Suppressor macrophage treated with lipopolysaccharide for 4 hours (primary cell): ENCODE measurements at regions not wholly inside any gene's neighbourhood (a gene's known extent, or its start where the extent isn't known, plus 50 kb on each side); places are given as distances from the start of the nearest gene placed in this dataset.
A peak's percentile ranks its signal among the peaks of the same experiment; 100 is the strongest.

ENCODE experiments used
- DNase-seq: peaks from one replicate; pipeline ENCODE4 v3.0.0-alpha.2; 2020

DNA sequence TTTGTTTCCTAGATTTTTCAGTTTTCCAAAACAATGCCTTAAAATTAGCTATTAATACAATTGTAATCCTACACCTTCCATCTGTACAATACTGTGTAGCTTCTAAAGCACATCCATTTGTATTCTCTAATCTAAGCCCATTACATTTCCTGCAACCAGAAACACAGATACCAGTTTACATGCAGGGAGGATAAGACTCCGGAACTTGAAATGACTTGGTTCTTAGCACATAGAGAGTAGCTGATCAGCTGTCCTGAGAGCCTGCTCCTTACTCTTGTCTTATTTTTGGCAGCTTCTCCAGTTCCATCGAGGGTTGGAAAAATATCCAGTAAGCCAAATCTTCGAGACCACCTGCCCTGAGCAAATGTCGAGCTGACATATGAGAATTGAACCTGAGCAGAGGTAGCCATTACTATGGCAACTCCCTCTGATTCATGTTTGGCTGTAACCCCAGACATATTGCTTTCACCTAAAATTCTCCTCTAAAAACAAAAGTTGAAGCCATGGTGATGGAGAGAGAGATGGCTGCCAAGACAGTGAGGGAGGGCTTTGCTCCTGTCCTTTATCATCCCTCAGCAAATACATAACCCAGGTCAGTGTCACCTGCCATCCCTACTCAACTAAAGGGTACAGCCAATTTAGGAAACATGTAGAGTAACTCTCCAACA, 542.8 kb downstream of the IRS1 start:
- DNase-seq = no peak

DNA sequence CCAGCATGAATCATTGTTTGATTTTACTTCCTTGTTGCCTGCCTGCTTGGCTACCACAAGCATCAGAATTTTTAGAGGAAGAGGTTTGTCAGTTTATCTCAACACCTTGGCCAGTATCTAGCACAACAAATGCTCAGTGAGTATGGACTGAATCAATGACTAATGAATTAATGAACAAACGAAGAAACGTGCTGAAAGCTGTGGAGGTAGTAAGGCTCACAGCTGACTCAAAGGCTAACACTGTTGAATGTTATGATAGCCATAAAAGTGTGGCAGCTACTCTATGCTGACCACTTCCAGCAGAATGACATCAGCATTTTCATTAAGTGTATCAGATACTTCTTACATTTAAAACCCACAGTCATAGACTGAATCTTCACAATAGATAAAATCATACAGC, 543.4 kb downstream of the IRS1 start:
- no peak for DNase-seq

GRCh38 chr2:226251661-226252060, 548.0 kb downstream of the IRS1 start:
- DNase-seq = no peak

- no peak for DNase-seq
These were observed 552.0 kb downstream of the IRS1 start for GRCh38 chr2:226247289-226248275.

DNA sequence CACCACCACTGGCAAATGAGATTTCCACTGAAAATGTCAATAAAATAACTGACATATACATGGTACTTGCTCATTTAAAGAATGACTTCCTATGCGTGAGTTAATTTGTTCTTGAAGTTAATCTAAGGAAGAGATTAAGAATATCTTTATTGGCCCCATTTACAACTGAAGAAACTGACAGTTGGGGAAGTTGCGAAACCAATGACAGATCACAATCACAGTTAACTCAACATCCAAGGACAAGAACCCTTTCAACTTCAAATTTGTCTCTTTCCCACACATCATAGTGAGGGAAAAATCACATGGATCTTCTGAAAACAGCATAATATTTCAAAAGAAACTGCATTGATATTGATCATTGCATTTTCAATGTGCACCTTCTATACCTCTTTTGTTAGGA, 565.4 kb downstream of the IRS1 start:
- no peak for DNase-seq

- no peak for DNase-seq
These were observed 566.2 kb downstream of the IRS1 start for GRCh38 chr2:226233388-226233787.

- no peak for DNase-seq
These were observed 571.5 kb downstream of the IRS1 start for GRCh38 chr2:226228080-226228479.

GRCh38 chr2:226227341-226227740, 572.3 kb downstream of the IRS1 start:
- DNase-seq = no peak

DNA sequence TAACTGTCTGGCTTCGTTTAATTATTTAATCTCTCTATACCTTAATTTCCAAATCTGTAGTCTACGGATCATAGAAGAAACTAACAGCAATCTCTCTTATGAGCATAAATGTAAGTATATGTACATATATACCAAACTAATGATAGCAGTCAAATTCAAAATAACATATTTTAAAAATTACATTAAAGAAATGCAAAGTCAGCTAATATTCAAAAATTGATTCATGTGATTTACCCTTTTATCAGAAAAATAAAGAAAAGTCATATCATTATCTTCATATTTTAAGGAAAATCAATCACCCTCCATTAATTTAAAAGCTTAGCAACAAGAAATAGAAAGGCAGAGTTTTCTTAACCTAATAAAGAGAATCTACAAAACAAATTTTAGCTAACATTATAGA, 575.9 kb downstream of the IRS1 start:
- DNase-seq = no peak

GRCh38 chr2:226220511-226220910, 579.1 kb downstream of the IRS1 start:
- no peak for DNase-seq

DNA sequence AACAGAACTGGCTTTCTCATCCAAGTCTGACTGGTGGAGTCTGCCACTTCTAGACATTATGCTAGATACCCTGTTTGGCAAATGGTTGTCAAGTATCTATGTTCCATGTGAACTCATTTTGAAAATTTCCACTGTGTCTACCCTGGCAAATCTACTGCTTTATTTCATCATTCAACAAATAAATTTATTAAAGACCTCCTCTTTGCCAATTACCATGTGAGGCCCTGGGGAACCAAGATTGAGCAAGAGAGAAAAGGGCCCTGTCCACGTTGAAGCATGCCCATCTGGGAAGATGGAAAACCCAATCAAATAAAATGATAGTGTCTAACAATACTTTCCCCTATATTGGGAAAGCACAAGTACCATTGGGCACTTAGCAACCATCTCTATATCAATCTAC, 582.4 kb downstream of the IRS1 start:
- no peak for DNase-seq

GRCh38 chr2:226216575-226216974, 583.0 kb downstream of the IRS1 start:
- DNase-seq = no peak

GRCh38 chr2:226215902-226216503, 583.6 kb downstream of the IRS1 start:
- peak; percentile 49 for DNase-seq

DNA sequence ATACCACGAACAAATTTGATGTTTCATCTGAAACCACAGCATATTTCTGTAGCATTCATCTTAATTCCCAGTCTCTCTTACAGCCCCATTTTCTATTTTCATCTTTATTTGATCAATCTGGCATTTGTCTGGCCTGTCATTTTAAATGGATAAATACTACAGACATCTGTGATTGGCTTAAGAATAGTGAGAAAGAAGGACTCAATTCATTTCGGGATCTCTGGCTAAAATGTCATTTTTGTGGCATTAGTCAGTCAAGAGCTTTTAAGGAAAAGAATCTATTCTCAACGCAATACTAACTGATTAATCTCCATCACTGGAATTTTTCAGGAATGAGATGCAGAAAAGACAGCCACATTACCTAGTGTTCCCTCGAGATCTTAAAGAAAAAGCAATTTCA, 585.9 kb downstream of the IRS1 start:
- no peak for DNase-seq

DNA sequence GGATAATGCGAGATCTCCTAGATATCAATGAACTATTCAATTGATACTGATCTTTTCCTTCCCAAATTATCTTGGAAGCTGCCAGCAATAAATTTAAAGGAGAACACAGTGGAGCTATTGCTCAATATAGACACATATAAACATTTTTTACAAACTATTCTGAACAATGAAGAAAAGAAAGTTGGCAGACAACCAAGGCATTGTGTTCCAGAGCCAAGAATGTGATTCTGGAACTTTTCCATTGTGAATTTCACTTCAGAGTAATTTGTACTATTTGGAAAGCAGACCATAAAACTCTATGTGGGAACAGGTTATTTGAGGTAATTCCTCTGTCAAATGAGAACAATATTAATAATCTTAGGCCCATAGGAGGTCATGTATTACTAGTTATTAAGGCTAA, 588.2 kb downstream of the IRS1 start:
- DNase-seq = no peak

DNA sequence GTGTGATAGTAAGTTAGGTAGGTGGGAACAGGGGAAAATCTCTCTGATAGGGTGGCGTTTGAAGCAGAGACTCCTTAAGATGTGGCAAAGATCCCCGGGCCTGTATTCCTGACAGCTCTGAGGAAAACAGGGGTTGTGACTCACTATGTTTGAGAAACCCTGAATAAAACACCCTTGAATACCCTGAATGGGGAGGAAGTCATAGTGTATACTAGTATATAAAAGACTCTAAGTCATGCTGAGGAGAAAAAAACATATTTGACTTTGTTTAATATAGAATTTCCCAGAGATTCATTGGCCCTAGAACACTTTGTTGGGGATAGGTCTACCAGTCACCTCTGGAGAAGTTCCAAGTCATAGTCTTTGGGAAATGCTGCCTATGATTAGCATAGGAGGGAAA, 590.9 kb downstream of the IRS1 start:
- no peak for DNase-seq

DNA sequence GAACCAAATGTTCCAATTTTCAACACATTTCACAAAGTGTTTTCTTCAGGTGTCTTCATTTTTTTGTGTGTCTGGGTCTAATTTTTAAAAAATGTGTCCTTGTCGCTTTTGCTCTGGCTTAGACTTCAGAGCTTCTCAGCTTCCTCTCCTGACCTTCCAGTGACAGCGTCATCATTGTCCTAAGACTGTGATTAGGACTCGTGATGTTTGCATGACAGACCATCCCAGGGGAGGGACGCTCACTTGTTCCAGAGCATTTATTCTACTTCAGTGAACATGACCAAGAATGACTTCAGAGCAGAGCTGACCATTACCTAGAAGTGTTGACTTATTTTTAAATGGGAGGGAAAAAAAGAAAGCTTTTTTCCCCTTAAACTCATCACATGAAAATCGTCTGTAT, 591.9 kb downstream of the IRS1 start:
- DNase-seq = peak; percentile 11

DNA sequence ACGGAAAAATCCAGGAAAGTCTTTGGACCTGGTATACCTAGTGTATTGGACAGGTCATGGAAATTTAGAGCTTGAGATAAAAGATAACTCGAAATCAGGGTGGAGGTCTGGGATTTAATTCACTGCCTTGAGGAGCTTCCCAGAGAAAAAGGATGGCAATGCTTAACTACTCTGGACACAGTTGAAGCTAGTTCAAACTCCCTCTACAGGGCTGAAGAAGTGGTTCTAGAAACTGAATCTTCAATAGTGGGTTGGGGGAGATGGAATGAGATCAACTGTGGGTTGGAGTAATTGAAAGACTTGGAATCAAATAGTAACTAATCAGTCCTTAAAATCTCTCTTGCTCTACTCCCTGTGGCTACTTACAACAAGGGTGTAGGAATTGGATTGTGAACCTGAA, 600.1 kb downstream of the IRS1 start:
- no peak for DNase-seq

DNA sequence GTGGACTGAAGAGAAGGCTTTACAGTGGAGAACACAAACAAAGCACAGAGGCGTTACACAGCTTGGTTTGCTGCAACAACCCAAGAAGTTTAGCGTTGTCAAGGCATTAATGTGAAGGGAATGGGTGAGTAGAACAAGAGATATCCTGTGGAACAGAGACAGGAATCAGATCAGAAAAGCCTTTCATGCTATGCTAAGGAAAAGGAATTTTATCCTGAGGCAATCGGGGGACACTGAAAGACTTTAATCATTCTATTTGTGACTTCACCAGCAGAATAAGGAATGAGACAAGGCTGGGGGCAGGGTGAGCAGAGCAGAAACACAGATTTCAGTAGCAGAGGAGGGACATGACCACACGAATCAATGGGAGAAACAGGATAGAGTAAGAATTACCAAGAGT, 600.7 kb downstream of the IRS1 start:
- no peak for DNase-seq

DNA sequence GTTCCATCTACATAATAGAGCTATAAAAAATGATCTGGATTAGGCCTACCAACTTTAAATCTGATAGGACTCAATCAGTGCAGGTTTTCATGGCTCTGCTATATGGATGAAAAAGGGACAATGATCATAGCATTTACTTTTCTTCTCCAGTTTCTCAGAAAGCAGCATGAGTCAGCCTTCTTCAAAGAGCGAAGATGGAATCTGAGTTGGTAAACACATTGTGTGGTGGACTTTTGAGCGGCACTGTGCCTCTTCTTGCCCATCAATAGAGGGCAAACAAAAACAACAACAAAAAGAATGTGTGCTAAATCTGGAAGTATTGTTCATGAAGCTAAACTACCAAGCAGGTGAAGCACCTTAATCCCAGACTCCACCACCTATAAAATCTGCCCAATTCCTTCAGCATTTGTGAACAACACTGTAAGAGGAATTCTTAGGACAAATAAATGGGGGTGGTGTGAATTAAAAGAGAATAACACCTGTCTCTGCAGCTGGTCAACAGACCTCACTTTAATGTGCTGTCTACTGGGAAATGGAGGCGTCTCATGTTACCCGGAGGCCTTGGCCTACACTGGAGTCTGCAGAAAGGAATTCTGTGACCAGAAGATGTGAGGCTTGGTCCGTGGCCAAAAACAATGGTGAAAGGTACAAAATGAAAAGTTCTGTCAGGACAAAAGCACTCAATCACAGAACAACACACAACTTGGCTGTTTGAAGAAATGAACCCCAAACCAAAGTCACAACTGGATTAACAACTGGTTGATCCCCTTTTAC, 609.0 kb downstream of the IRS1 start:
- no peak for DNase-seq

GRCh38 chr2:226189061-226189460, 610.6 kb downstream of the IRS1 start:
- DNase-seq = no peak

- DNase-seq = no peak
These were observed 612.0 kb downstream of the IRS1 start for GRCh38 chr2:226187616-226188015.

DNA sequence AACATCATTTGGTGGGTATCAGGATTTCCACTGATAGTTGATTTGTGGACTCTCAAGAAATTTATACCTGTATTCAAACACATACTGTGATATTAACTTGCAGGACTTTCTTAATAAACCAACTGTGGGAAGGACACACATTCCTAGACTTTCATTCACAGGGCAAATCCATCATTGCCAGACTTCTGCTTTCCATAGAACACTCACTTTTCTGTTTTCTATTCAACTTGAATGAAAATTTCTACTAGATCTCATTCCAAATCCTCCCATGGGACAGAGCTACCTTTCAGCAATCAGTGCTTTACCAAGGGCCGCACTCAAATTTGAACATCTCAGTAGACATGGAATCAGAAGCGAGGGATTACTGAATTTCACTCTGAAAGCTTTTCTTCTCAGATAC, 612.5 kb downstream of the IRS1 start:
- DNase-seq = no peak
